Transverse colon (tissue), 4 donors: ENCODE measurements at regions not wholly inside any gene's neighbourhood (a gene's known extent, or its start where the extent isn't known, plus 50 kb on each side); places are given as distances from the start of the nearest gene placed in this dataset.

Experiments used
- EP300 ChIP-seq: sonication (generic); formaldehyde crosslinking; IDR thresholded peaks from one replicate; pipeline ENCODE4 v1.6.1; 2017; ENCODE audit warnings: antibody characterized with exemption, low read depth
- POLR2A ChIP-seq: fragments of 450-650 bp; IDR thresholded peaks from one replicate; pipeline ENCODE4 v1.6.1; 2016; ENCODE audit warnings: antibody characterized with exemption, mild to moderate bottlenecking, moderate library complexity
- POLR2AphosphoS5 ChIP-seq, 3 donors: sonication (generic); formaldehyde crosslinking; IDR thresholded peaks; one replicate each; pipeline ENCODE4 v1.6.1; 2016; ENCODE audit warnings: antibody characterized with exemption in 3 of 3
- TF ChIP-seq, protein P1 (sequence below), 5 experiments: fragments of 200-600 bp in 3 of 5; fragments of 450-650 bp in 2 of 5; sonication (generic) in 3 of 5; IDR thresholded peaks; 1 replicate in 2 of 5; 2 replicates in 3 of 5; pipeline ENCODE4 v1.5.1; 2016 to 2017; ENCODE audit warnings: antibody characterized with exemption in 5 of 5, inconsistent platforms in 3 of 5, mild to moderate bottlenecking in 2 of 5, moderate library complexity in 1 of 5

GRCh38 chr12:3339221-3339620 is 151.8 kb upstream of the PRMT8 start:
- TF ChIP-seq, protein P1, sequence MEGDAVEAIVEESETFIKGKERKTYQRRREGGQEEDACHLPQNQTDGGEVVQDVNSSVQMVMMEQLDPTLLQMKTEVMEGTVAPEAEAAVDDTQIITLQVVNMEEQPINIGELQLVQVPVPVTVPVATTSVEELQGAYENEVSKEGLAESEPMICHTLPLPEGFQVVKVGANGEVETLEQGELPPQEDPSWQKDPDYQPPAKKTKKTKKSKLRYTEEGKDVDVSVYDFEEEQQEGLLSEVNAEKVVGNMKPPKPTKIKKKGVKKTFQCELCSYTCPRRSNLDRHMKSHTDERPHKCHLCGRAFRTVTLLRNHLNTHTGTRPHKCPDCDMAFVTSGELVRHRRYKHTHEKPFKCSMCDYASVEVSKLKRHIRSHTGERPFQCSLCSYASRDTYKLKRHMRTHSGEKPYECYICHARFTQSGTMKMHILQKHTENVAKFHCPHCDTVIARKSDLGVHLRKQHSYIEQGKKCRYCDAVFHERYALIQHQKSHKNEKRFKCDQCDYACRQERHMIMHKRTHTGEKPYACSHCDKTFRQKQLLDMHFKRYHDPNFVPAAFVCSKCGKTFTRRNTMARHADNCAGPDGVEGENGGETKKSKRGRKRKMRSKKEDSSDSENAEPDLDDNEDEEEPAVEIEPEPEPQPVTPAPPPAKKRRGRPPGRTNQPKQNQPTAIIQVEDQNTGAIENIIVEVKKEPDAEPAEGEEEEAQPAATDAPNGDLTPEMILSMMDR (IDR thresholded peaks at IDR 0.05): no peak
- TF ChIP-seq POLR2A: no peak
- TF ChIP-seq POLR2AphosphoS5 (IDR thresholded peaks at IDR 0.05): no peak
- no peak for TF ChIP-seq EP300
